SK-N-SH (cell line): ENCODE measurements at regions not wholly inside any gene's neighbourhood (a gene's known extent, or its start where the extent isn't known, plus 50 kb on each side); places are given as distances from the start of the nearest gene placed in this dataset.

Experiments used
- CTCF ChIA-PET: fragments of 300-600, 350-600 bp; formaldehyde crosslinking; extraction: SDS; loops from one replicate; lab custom pipeline; 2021; lab: Yijun Ruan, JAX
- POLR2A ChIA-PET: fragments of 350-600 bp; sonication (Branson Sonifier 250); formaldehyde crosslinking; extraction: SDS; loops from one replicate; lab custom pipeline; 2020; ENCODE audit warnings: antibody characterized with exemption, inconsistent platforms; lab: Yijun Ruan, JAX
- DNase-seq: peaks from one replicate; pipeline ENCODE4 v3.0.0; 2012
- H2AFZ ChIP-seq: fragments of 200-600 bp; sonication (generic); 2 replicates; pipeline ENCODE4 v1.8.1; 2016; ENCODE audit warnings: antibody characterized with exemption, mild to moderate bottlenecking, low read depth
- H3F3A ChIP-seq: fragments of 200-600 bp; sonication (generic); replicated peaks from 2 replicates; pipeline ENCODE3; 2016; ENCODE audit warnings: antibody characterized with exemption, mild to moderate bottlenecking; ENCODE audit not compliant: insufficient read depth
- H3K27ac ChIP-seq, 2 experiments: fragments of 200-500 bp in 1 of 2; fragments of 200-600 bp in 1 of 2; sonication (Bioruptor generic) in 1 of 2; sonication (generic), shearing (Covaris generic) in 1 of 2; 2 replicates each; pipeline versions ENCODE4 v1.5.1 to v1.6.1; 2014 to 2016; ENCODE audit warnings: low read depth in 2 of 2, inconsistent platforms in 1 of 2, low read length in 1 of 2, mild to moderate bottlenecking in 1 of 2, mixed read lengths in 1 of 2
- H3K27me3 ChIP-seq: fragments of 200-600 bp; sonication (generic), shearing (Covaris generic); 2 replicates; pipeline ENCODE4 v1.6.1; 2016; ENCODE audit warnings: mixed run types; ENCODE audit not compliant: insufficient read depth
- H3K36me3 ChIP-seq, 2 experiments: fragments of 200-500 bp in 1 of 2; fragments of 200-600 bp in 1 of 2; sonication (Bioruptor generic) in 1 of 2; sonication (generic) in 1 of 2; replicated peaks in 1 of 2; 2 replicates each; pipeline versions ENCODE3 to v1.5.1; 2014 to 2016; ENCODE audit warnings: low read length in 1 of 2, mild to moderate bottlenecking in 1 of 2; ENCODE audit not compliant: insufficient read depth in 2 of 2, control insufficient read depth in 1 of 2
- H3K4me1 ChIP-seq, 2 experiments: fragments of 200-500 bp in 1 of 2; fragments of 200-600 bp in 1 of 2; sonication (Bioruptor generic) in 1 of 2; sonication (generic), shearing (Covaris generic) in 1 of 2; 2 replicates each; pipeline versions ENCODE4 v1.5.1 to v1.6.1; 2014 to 2016; ENCODE audit warnings: low read depth in 1 of 2, low read length in 1 of 2, mixed run types in 1 of 2; ENCODE audit not compliant: insufficient read depth in 2 of 2, control insufficient read depth in 1 of 2
- H3K4me2 ChIP-seq: fragments of 200-600 bp; sonication (generic), shearing (Covaris generic); 2 replicates; pipeline ENCODE4 v1.6.1; 2017; ENCODE audit warnings: mixed run types
- H3K4me3 ChIP-seq, 2 experiments: fragments of 200-500 bp in 1 of 2; fragments of 200-600 bp in 1 of 2; sonication (Bioruptor generic) in 1 of 2; sonication (generic), shearing (Covaris generic) in 1 of 2; 2 replicates each; pipeline versions ENCODE4 v1.5.1 to v1.8.1; 2014 to 2016; ENCODE audit warnings: low read depth in 2 of 2, inconsistent platforms in 1 of 2, low read length in 1 of 2, mild to moderate bottlenecking in 1 of 2, mixed read lengths in 1 of 2, moderate library complexity in 1 of 2
- H3K79me2 ChIP-seq: fragments of 200-600 bp; sonication (generic); 2 replicates; pipeline ENCODE4 v1.8.1; 2017; ENCODE audit warnings: mild to moderate bottlenecking; ENCODE audit not compliant: insufficient read depth
- H3K9ac ChIP-seq: fragments of 200-600 bp; sonication (generic); 2 replicates; pipeline ENCODE4 v1.6.1; 2017; ENCODE audit warnings: mixed run types
- H3K9me2 ChIP-seq: fragments of 200-600 bp; sonication (generic); 2 replicates; pipeline ENCODE4 v1.6.1; 2017; ENCODE audit warnings: mixed run types
- H3K9me3 ChIP-seq: fragments of 200-600 bp; sonication (generic); 2 replicates; pipeline ENCODE4 v1.6.1; 2017; ENCODE audit warnings: mixed run types, mild to moderate bottlenecking, moderate library complexity
- H4K20me1 ChIP-seq: fragments of 200-600 bp; sonication (generic); 2 replicates; pipeline ENCODE4 v1.6.1; 2017; ENCODE audit warnings: mild to moderate bottlenecking, mixed run types; ENCODE audit not compliant: insufficient read depth
- CTCF ChIP-seq: fragments of 200-600 bp; sonication (generic); IDR thresholded peaks from 2 replicates; pipeline ENCODE4 v1.6.1; 2017; ENCODE audit warnings: antibody characterized with exemption, mild to moderate bottlenecking, moderate library complexity
- ELF1 ChIP-seq: IDR thresholded peaks from 2 replicates; pipeline ENCODE4 v1.4.0; 2012
- FOSL2 ChIP-seq: IDR thresholded peaks from 2 replicates; pipeline ENCODE4 v1.4.0; 2012; ENCODE audit warnings: low read depth, mild to moderate bottlenecking, moderate library complexity, borderline replicate concordance
- FOXM1 ChIP-seq: IDR thresholded peaks from 2 replicates; pipeline ENCODE4 v1.4.0; 2012; ENCODE audit warnings: low read depth, mild to moderate bottlenecking
- IRF3 ChIP-seq: fragments of 150-350 bp; IDR thresholded peaks from 2 replicates; pipeline ENCODE4 v1.6.1; 2016; ENCODE audit warnings: mild to moderate bottlenecking, low read depth, low read length
- MEF2A ChIP-seq: IDR thresholded peaks from 2 replicates; pipeline ENCODE4 v1.4.0; 2012; ENCODE audit warnings: low read depth, borderline replicate concordance
- MXI1 ChIP-seq: IDR thresholded peaks from 2 replicates; pipeline ENCODE4 v1.6.1; 2012; ENCODE audit warnings: mild to moderate bottlenecking, low read depth, low read length, improper control_type of control experiment
- NFIC ChIP-seq: IDR thresholded peaks from 2 replicates; pipeline ENCODE4 v1.4.0; 2012; ENCODE audit warnings: borderline replicate concordance
- POLR2AphosphoS5 ChIP-seq: IDR thresholded peaks from 2 replicates; pipeline ENCODE4 v1.6.1; 2012; ENCODE audit warnings: low read depth, low read length
- RAD21 ChIP-seq: IDR thresholded peaks from 2 replicates; pipeline ENCODE4 v1.6.1; 2012; ENCODE audit warnings: mild to moderate bottlenecking, low read length
- RXRA ChIP-seq: IDR thresholded peaks from 2 replicates; pipeline ENCODE4 v1.4.0; 2012; ENCODE audit warnings: low read depth, mild to moderate bottlenecking, borderline replicate concordance
- TEAD4 ChIP-seq: IDR thresholded peaks from 2 replicates; pipeline ENCODE4 v1.4.0; 2012; ENCODE audit warnings: mild to moderate bottlenecking, borderline replicate concordance; ENCODE audit not compliant: insufficient read depth
- YY1 ChIP-seq: IDR thresholded peaks from 2 replicates; pipeline ENCODE4 v1.4.0; 2012; ENCODE audit warnings: low read depth, mild to moderate bottlenecking
- WGBS: methylation state at CpG from one replicate; pipeline ENCODE4 v1.1.6; 2017; ENCODE audit warnings: low lambda C conversion rate; 5-methylcytosine and 5-hydroxymethylcytosine counted together
- TF ChIP-seq, protein P1 (sequence below): fragments of 150-350 bp; IDR thresholded peaks from 2 replicates; pipeline ENCODE4 v1.6.1; 2017; ENCODE audit warnings: antibody characterized with exemption, low read length, low read depth, borderline replicate concordance

GRCh38 chr3:14317057-14317553 is 85.3 kb upstream of the SLC6A6 start:
- Histone ChIP-seq H3K9me3 (no peaks in the 10 kb centered on the region), H3K27ac (no peak overlapping the region), H3K4me2 (no peak overlapping the region), H3K9me2 (no peaks in the 10 kb centered on the region), H3K4me1 (no peaks in the 10 kb centered on the region), H3K9ac (no peak overlapping the region), H3K4me3 (no peak overlapping the region), H4K20me1 (no peaks in the 10 kb centered on the region), H3K79me2 (no peaks in the 10 kb centered on the region), H3K27me3 (peaks cover 26% of the 10 kb centered on the region; the same call in 1 of the 2 replicates), H3K36me3 (no peaks in the 10 kb centered on the region), H3F3A (no peaks in the 10 kb centered on the region), H2AFZ (no peak overlapping the region)
- ChIA-PET CTCF (interaction anchor here (1.2 kb wide), 1 partner anchor 10 kb away, joined by 3 read pairs; no protein-coding TSS in a partner anchor), POLR2A (no interaction called here)
- no peak for TF ChIP-seq TEAD4
- TF ChIP-seq, protein P1, sequence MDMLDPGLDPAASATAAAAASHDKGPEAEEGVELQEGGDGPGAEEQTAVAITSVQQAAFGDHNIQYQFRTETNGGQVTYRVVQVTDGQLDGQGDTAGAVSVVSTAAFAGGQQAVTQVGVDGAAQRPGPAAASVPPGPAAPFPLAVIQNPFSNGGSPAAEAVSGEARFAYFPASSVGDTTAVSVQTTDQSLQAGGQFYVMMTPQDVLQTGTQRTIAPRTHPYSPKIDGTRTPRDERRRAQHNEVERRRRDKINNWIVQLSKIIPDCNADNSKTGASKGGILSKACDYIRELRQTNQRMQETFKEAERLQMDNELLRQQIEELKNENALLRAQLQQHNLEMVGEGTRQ = no peak
- no peak for TF ChIP-seq RAD21
- TF ChIP-seq FOSL2 = no peak
- TF ChIP-seq MEF2A = no peak
- no peak for TF ChIP-seq NFIC
- TF ChIP-seq POLR2AphosphoS5 = no peak
- TF ChIP-seq RXRA = no peak
- TF ChIP-seq FOXM1 = no peak
- no peak for DNase-seq
- 72% methylated on average over 5 of the region's 6 CpGs for WGBS

GRCh38 chr3:14318646-14319045 is 83.8 kb upstream of the SLC6A6 start:
- Histone ChIP-seq H3K9ac (no peak overlapping the region), H2AFZ (no peak overlapping the region), H3K27ac (no peak overlapping the region), H3K27me3 (peaks cover 15% of the 10 kb centered on the region; the same call in 1 of the 2 replicates), H4K20me1 (no peaks in the 10 kb centered on the region), H3F3A (no peaks in the 10 kb centered on the region), H3K9me2 (no peaks in the 10 kb centered on the region), H3K79me2 (no peaks in the 10 kb centered on the region), H3K4me2 (no peak overlapping the region), H3K4me3 (no peak overlapping the region), H3K9me3 (no peaks in the 10 kb centered on the region), H3K4me1 (peaks cover 0 to 7% of the 10 kb centered on the region in 2 experiments; a peak in 1 of 4 replicates), H3K36me3 (no peaks in the 10 kb centered on the region)
- WGBS = 33% methylated on average over 3 of the region's 3 CpGs
- ChIA-PET CTCF (interaction anchor here (1.4 kb wide), 1 partner anchor 58 kb away, joined by 4 read pairs; no protein-coding TSS in a partner anchor), POLR2A (no interaction called here)
- TF ChIP-seq RAD21 = no peak
- TF ChIP-seq ELF1 = no peak
- TF ChIP-seq IRF3 = no peak
- TF ChIP-seq NFIC = no peak
- TF ChIP-seq YY1 = no peak
- no peak for TF ChIP-seq CTCF
- TF ChIP-seq MXI1 = no peak
- no peak for TF ChIP-seq TEAD4
- DNase-seq = no peak
